H1 (cell line): ENCODE measurements at regions not wholly inside any gene's neighbourhood (a gene's known extent, or its start where the extent isn't known, plus 50 kb on each side); places are given as distances from the start of the nearest gene placed in this dataset.

Source experiments
- CTCF ChIA-PET: fragments of 300-600 bp; sonication (Branson Sonifier 250); formaldehyde crosslinking; loops from one replicate; lab custom pipeline; 2021; ENCODE audit not compliant: partially characterized antibody; lab: Charles Lee
- POLR2A ChIA-PET: fragments of 300-600 bp; sonication (Branson Sonifier 250); formaldehyde crosslinking; loops from one replicate; lab custom pipeline; 2021; ENCODE audit warnings: inconsistent platforms; ENCODE audit not compliant: partially characterized antibody; lab: Charles Lee
- DNase-seq, 2 experiments: peaks; one replicate each; pipeline versions ENCODE4 v3.0.0 to v3.0.0-alpha.2; 2010 to 2022; ENCODE audit warnings: low spot score in 2 of 2, low read depth in 1 of 2, mixed read lengths in 1 of 2
- FAIRE-seq: peaks from 2 replicates; lab custom pipeline; 2011; peaks lifted over from hg19 to GRCh38; lab: Jason Lieb, UNC
- H2AFZ ChIP-seq: 2 replicates; pipeline ENCODE4 v1.8.1; 2012; ENCODE audit warnings: low read length, inconsistent platforms
- H2AK5ac ChIP-seq: 2 replicates; pipeline ENCODE4 v1.6.1; 2013; ENCODE audit warnings: low read depth, low read length
- H2BK120ac ChIP-seq: replicated peaks from 2 replicates; pipeline ENCODE3; 2013; ENCODE audit warnings: low read depth, low read length, inconsistent platforms
- H2BK12ac ChIP-seq: 2 replicates; pipeline ENCODE4 v1.6.1; 2013; ENCODE audit warnings: low read depth, low read length
- H2BK15ac ChIP-seq: 2 replicates; pipeline ENCODE4 v1.6.1; 2013; ENCODE audit warnings: low read length
- H2BK20ac ChIP-seq: 2 replicates; pipeline ENCODE4 v1.6.1; 2013; ENCODE audit warnings: low read length
- H2BK5ac ChIP-seq: 2 replicates; pipeline ENCODE4 v1.6.1; 2013; ENCODE audit warnings: low read depth, low read length
- H3K14ac ChIP-seq: 2 replicates; pipeline ENCODE4 v1.6.1; 2013; ENCODE audit warnings: inconsistent platforms; ENCODE audit not compliant: insufficient read length
- H3K18ac ChIP-seq: 2 replicates; pipeline ENCODE4 v1.6.1; 2013; ENCODE audit warnings: low read length; ENCODE audit errors: extremely low read depth
- H3K23ac ChIP-seq: 2 replicates; pipeline ENCODE4 v1.6.1; 2013; ENCODE audit warnings: inconsistent platforms; ENCODE audit not compliant: insufficient read length
- H3K23me2 ChIP-seq: 2 replicates; pipeline ENCODE4 v1.6.1; 2013; ENCODE audit warnings: low read depth, low read length
- H3K27ac ChIP-seq: 2 replicates; pipeline ENCODE4 v1.6.1; 2011; ENCODE audit warnings: low read depth, low read length, inconsistent platforms
- H3K27me3 ChIP-seq, 4 experiments: replicated peaks in 1 of 4; 1 replicate in 1 of 4; 2 replicates in 3 of 4; pipeline versions ENCODE4 v1.6.1 to v1.8.1; 2011 to 2013; ENCODE audit warnings: low read length in 3 of 4, mild to moderate bottlenecking in 3 of 4, inconsistent platforms in 2 of 4, mixed read lengths in 2 of 4, moderate library complexity in 1 of 4; ENCODE audit not compliant: control insufficient read depth in 3 of 4, insufficient read depth in 3 of 4; ENCODE audit errors: extremely low read depth in 1 of 4
- H3K36me3 ChIP-seq, 4 experiments: 2 replicates each; pipeline versions ENCODE4 v1.6.1 to v1.8.1; 2011 to 2013; ENCODE audit warnings: mild to moderate bottlenecking in 4 of 4, low read length in 3 of 4, moderate library complexity in 2 of 4, control low read depth in 1 of 4, inconsistent platforms in 1 of 4; ENCODE audit not compliant: insufficient read depth in 4 of 4, control insufficient read depth in 2 of 4
- H3K4ac ChIP-seq: replicated peaks from 2 replicates; pipeline ENCODE3; 2013; ENCODE audit warnings: low read length, low read depth, mixed read lengths, inconsistent platforms; ENCODE audit not compliant: insufficient read length
- H3K4me1 ChIP-seq, 4 experiments: replicated peaks in 1 of 4; 1 replicate in 1 of 4; 2 replicates in 3 of 4; pipeline versions ENCODE4 v1.6.1 to v1.8.1; 2011 to 2013; ENCODE audit warnings: low read length in 3 of 4, inconsistent platforms in 2 of 4, mixed read lengths in 1 of 4; ENCODE audit not compliant: insufficient read depth in 4 of 4, control insufficient read depth in 3 of 4
- H3K4me2 ChIP-seq, 2 experiments: 2 replicates each; pipeline versions ENCODE4 v1.6.1 to v1.8.1; 2011 to 2013; ENCODE audit warnings: low read depth in 2 of 2, low read length in 2 of 2, control low read depth in 1 of 2, inconsistent platforms in 1 of 2, mild to moderate bottlenecking in 1 of 2; ENCODE audit not compliant: insufficient read depth in 1 of 2
- H3K4me3 ChIP-seq, 4 experiments: fragments of 200-600, 300-600 bp in 1 of 4; sonication (generic), shearing (Covaris generic), sonication (Bioruptor Twin) in 1 of 4; 2 replicates each; pipeline versions ENCODE4 v1.5.1 to v1.8.1; 2011 to 2016; ENCODE audit warnings: low read length in 4 of 4, low read depth in 3 of 4, control low read depth in 2 of 4, inconsistent platforms in 2 of 4, mild to moderate bottlenecking in 2 of 4, mixed read lengths in 1 of 4, moderate library complexity in 1 of 4; ENCODE audit not compliant: insufficient read depth in 2 of 4; ENCODE audit errors: extremely low read depth in 1 of 4
- H3K56ac ChIP-seq: replicated peaks from 2 replicates; pipeline ENCODE3; 2013; ENCODE audit warnings: low read depth, mild to moderate bottlenecking, mixed read lengths, low read length, inconsistent platforms; ENCODE audit not compliant: insufficient read length
- H3K79me1 ChIP-seq: 2 replicates; pipeline ENCODE4 v1.6.1; 2013; ENCODE audit warnings: low read depth, low read length, control low read depth
- H3K79me2 ChIP-seq, 2 experiments: 2 replicates each; pipeline versions ENCODE4 v1.6.1 to v1.8.1; 2012 to 2013; ENCODE audit warnings: low read length in 2 of 2, mild to moderate bottlenecking in 2 of 2, inconsistent platforms in 1 of 2; ENCODE audit not compliant: insufficient read depth in 2 of 2, control insufficient read depth in 1 of 2
- H3K9ac ChIP-seq, 4 experiments: replicated peaks in 1 of 4; 1 replicate in 1 of 4; 2 replicates in 3 of 4; pipeline versions ENCODE4 v1.6.1 to v1.8.1; 2011 to 2013; ENCODE audit warnings: low read depth in 3 of 4, low read length in 3 of 4, control low read depth in 2 of 4, mild to moderate bottlenecking in 2 of 4, moderate library complexity in 2 of 4, inconsistent platforms in 1 of 4; ENCODE audit errors: extremely low read depth in 1 of 4
- H3K9me3 ChIP-seq, 2 experiments: 2 replicates each; pipeline versions ENCODE4 v1.6.1 to v1.8.1; 2012 to 2013; ENCODE audit warnings: mild to moderate bottlenecking in 2 of 2, moderate library complexity in 2 of 2, control low read depth in 1 of 2, inconsistent platforms in 1 of 2, low read depth in 1 of 2, low read length in 1 of 2, mixed read lengths in 1 of 2; ENCODE audit not compliant: insufficient read depth in 2 of 2
- H4K20me1 ChIP-seq, 2 experiments: replicated peaks in 1 of 2; 2 replicates each; pipeline versions ENCODE3 to v1.8.1; 2011 to 2013; ENCODE audit warnings: inconsistent platforms in 2 of 2, low read length in 2 of 2, mild to moderate bottlenecking in 1 of 2; ENCODE audit not compliant: insufficient read depth in 2 of 2, control insufficient read depth in 1 of 2
- H4K5ac ChIP-seq: 2 replicates; pipeline ENCODE4 v1.6.1; 2013; ENCODE audit warnings: low read length, low read depth, mixed read lengths, inconsistent platforms; ENCODE audit not compliant: insufficient read length
- H4K8ac ChIP-seq: 2 replicates; pipeline ENCODE4 v1.8.0; 2013; ENCODE audit warnings: mild to moderate bottlenecking, moderate library complexity, low read length, inconsistent platforms; ENCODE audit not compliant: insufficient read depth; ENCODE audit errors: extremely low read depth
- H4K91ac ChIP-seq: replicated peaks from 2 replicates; pipeline ENCODE3; 2013; ENCODE audit warnings: low read length, mixed read lengths, inconsistent platforms; ENCODE audit not compliant: insufficient read length
- GTF2F1 ChIP-seq: IDR thresholded peaks from 2 replicates; pipeline ENCODE4 v1.6.1; 2012; ENCODE audit warnings: low read depth, low read length, improper control_type of control experiment, borderline replicate concordance
- JUN ChIP-seq: IDR thresholded peaks from 2 replicates; pipeline ENCODE4 v1.6.1; 2011; ENCODE audit warnings: low read depth, mild to moderate bottlenecking, improper control_type of control experiment, low read length
- SP2 ChIP-seq: IDR thresholded peaks from 2 replicates; pipeline ENCODE4 v1.6.1; 2012; ENCODE audit warnings: mild to moderate bottlenecking, low read length, inconsistent platforms
- WGBS, 2 experiments: shearing (Covaris generic) in 1 of 2; methylation state at CpG; one replicate each; pipeline versions ENCODE4 v1.1.6 to v1.1.7; 2013 to 2015; ENCODE audit warnings: low lambda C conversion rate in 2 of 2, mixed read lengths in 2 of 2, inconsistent platforms in 1 of 2, low coverage in 1 of 2, missing lambda C conversion rate in 1 of 2; ENCODE audit not compliant: insufficient replicate concordance in 2 of 2, insufficient coverage in 1 of 2, insufficient read length in 1 of 2; ENCODE audit errors: extremely low coverage in 1 of 2, missing lambda C conversion rate in 1 of 2; 5-methylcytosine and 5-hydroxymethylcytosine counted together

- H3K23ac ChIP-seq = no peak overlapping the region
- H3K14ac ChIP-seq = no peak overlapping the region
- H3K79me2 ChIP-seq = no peaks in the 10 kb centered on the region
- H3K56ac ChIP-seq = no peak overlapping the region
- no peak overlapping the region for H3K18ac ChIP-seq
- H3K36me3 ChIP-seq = no peaks in the 10 kb centered on the region
- no peak overlapping the region for H4K91ac ChIP-seq
- WGBS, 2 experiments = 91% methylated on average over 2 of the region's 2 CpGs; no CpG with 5 or more reads in 1 of the 2 experiments
- ChIA-PET CTCF (no interaction called here), POLR2A (no interaction called here)
- H2AK5ac ChIP-seq = no peak overlapping the region
- H2AFZ ChIP-seq = no peak overlapping the region
- no peak overlapping the region for H3K4ac ChIP-seq
- no peaks in the 10 kb centered on the region for H3K79me1 ChIP-seq
- no peaks in the 10 kb centered on the region for H3K23me2 ChIP-seq
- no peak for DNase-seq
- no peak overlapping the region for H2BK120ac ChIP-seq
- H3K4me1 ChIP-seq = no peaks in the 10 kb centered on the region
- H4K5ac ChIP-seq = no peak overlapping the region
- H4K20me1 ChIP-seq = no peaks in the 10 kb centered on the region
- H2BK15ac ChIP-seq = no peak overlapping the region
- H3K9me3 ChIP-seq = no peaks in the 10 kb centered on the region
- no peak overlapping the region for H3K27ac ChIP-seq
- no peak for TF ChIP-seq GTF2F1
- TF ChIP-seq SP2 = no peak
- no peak for TF ChIP-seq JUN
- FAIRE-seq = no peak
- H3K4me3 ChIP-seq = no peak overlapping the region
- no peak overlapping the region for H2BK20ac ChIP-seq
- no peak overlapping the region for H3K9ac ChIP-seq
- no peak overlapping the region for H3K4me2 ChIP-seq
- H2BK5ac ChIP-seq = no peak overlapping the region
- H2BK12ac ChIP-seq = no peak overlapping the region
- H4K8ac ChIP-seq = no peak overlapping the region
- no peaks in the 10 kb centered on the region for H3K27me3 ChIP-seq
Observed at GRCh38 chr15:37619358-37620042, 314.9 kb upstream of the TMCO5A start.
